AG04449 (cell line): ENCODE measurements at regions not wholly inside any gene's neighbourhood (a gene's known extent, or its start where the extent isn't known, plus 50 kb on each side); places are given as distances from the start of the nearest gene placed in this dataset.

Source experiments
- CTCF ChIA-PET: fragments of 350-600 bp; formaldehyde crosslinking; extraction: SDS; loops from one replicate; lab custom pipeline; 2021; ENCODE audit warnings: antibody characterized with exemption; lab: Yijun Ruan, JAX
- POLR2A ChIA-PET: fragments of 400-600, 350-600 bp; formaldehyde crosslinking; extraction: SDS; loops from one replicate; lab custom pipeline; 2020; ENCODE audit warnings: antibody characterized with exemption, inconsistent platforms; lab: Yijun Ruan, JAX
- DNase-seq: peaks from one replicate; pipeline ENCODE4 v3.0.0-alpha.2; 2010; ENCODE audit warnings: low read depth, low spot score
- H3K4me3 ChIP-seq: 2 replicates; pipeline ENCODE4 v1.5.1; 2011; ENCODE audit warnings: low read depth, mild to moderate bottlenecking, control low read depth, low read length
- CTCF ChIP-seq: IDR thresholded peaks from one replicate; pipeline ENCODE4 v1.5.1; 2011; ENCODE audit warnings: mild to moderate bottlenecking, moderate library complexity, low read length, control low read depth, inconsistent platforms; ENCODE audit not compliant: insufficient read depth; ENCODE audit errors: missing control alignments

- H3K4me3 ChIP-seq: no peak overlapping the region
- ChIA-PET CTCF (interaction anchor here (1.1 kb wide), 1 partner anchor 9 kb away, joined by 5 read pairs; no protein-coding TSS in a partner anchor), POLR2A (no interaction called here)
- no peak for DNase-seq
- no peak for TF ChIP-seq CTCF
Measured at GRCh38 chr1:22283596-22283995, 140.7 kb upstream of the WNT4 start.

- TF ChIP-seq CTCF: no peak
- DNase-seq: no peak
- H3K4me3 ChIP-seq: no peak overlapping the region
- ChIA-PET CTCF (interaction anchor here (1.1 to 2.9 kb wide), 2 partner anchors 8 to 9 kb away, joined by 5 to 10 read pairs; no protein-coding TSS in a partner anchor), POLR2A (no interaction called here)
Measured at GRCh38 chr1:22284236-22284635, 141.3 kb upstream of the WNT4 start.

GRCh38 chr1:22284906-22285548 is 142.1 kb upstream of the WNT4 start:
- no peak for DNase-seq
- H3K4me3 ChIP-seq: no peak overlapping the region
- CTCF ChIA-PET: interaction anchor here (0.6 to 2.9 kb wide), 2 partner anchors 9 to 180 kb away, joined by 3 to 10 read pairs; no protein-coding TSS in a partner anchor
- POLR2A ChIA-PET: no interaction called here
- no peak for TF ChIP-seq CTCF

- CTCF ChIA-PET: interaction anchor here (0.6 to 2.9 kb wide), 2 partner anchors 10 to 180 kb away, joined by 3 to 10 read pairs; no protein-coding TSS in a partner anchor
- DNase-seq: no peak
- TF ChIP-seq CTCF: no peak
- H3K4me3 ChIP-seq: no peak overlapping the region
- POLR2A ChIA-PET: no interaction called here
Measured at GRCh38 chr1:22285549-22286396, 142.9 kb upstream of the WNT4 start.

GRCh38 chr1:22286491-22286890 is 143.6 kb upstream of the WNT4 start:
- ChIA-PET POLR2A (no interaction called here), CTCF (interaction anchor here (2.9 kb wide), 1 partner anchor 11 kb away, joined by 10 read pairs; no protein-coding TSS in a partner anchor)
- H3K4me3 ChIP-seq: no peak overlapping the region
- TF ChIP-seq CTCF: no peak
- DNase-seq: no peak

GRCh38 chr1:22287273-22287672 is 144.4 kb upstream of the WNT4 start:
- DNase-seq: no peak
- no peak overlapping the region for H3K4me3 ChIP-seq
- ChIA-PET POLR2A (no interaction called here), CTCF (interaction anchor here (2.9 kb wide), 1 partner anchor 11 kb away, joined by 10 read pairs; no protein-coding TSS in a partner anchor)
- TF ChIP-seq CTCF: no peak
